A549 (cell line): ENCODE measurements at regions not wholly inside any gene's neighbourhood (a gene's known extent, or its start where the extent isn't known, plus 50 kb on each side); places are given as distances from the start of the nearest gene placed in this dataset.
A peak's percentile ranks its signal among the peaks of the same experiment; 100 is the strongest.

Source experiments
- ATAC-seq, 2 experiments: fragments of 200-7000 bp in 1 of 2; fragments of >200 bp in 1 of 2; cut with Nextera tagmentation in 1 of 2; cut with Tn5 transposase in 1 of 2; 3 replicates each; pipeline versions ENCODE4 v1.8.0 to v1.9.1; 2018 to 2020; ENCODE audit warnings: mild to moderate bottlenecking in 1 of 2, moderate library complexity in 1 of 2
- CTCF ChIA-PET: fragments of 300-600 bp; sonication (Branson Sonifier 250); formaldehyde crosslinking; extraction: SDS; loops from one replicate; lab custom pipeline; 2021; ENCODE audit warnings: antibody characterized with exemption, inconsistent platforms; lab: Yijun Ruan, JAX
- POLR2A ChIA-PET: fragments of 350-600 bp; formaldehyde crosslinking; extraction: SDS; loops from one replicate; lab custom pipeline; 2021; ENCODE audit warnings: antibody characterized with exemption, inconsistent platforms; lab: Yijun Ruan, JAX
- DNase-seq, 2 experiments: peaks; one replicate each; pipeline versions ENCODE4 v3.0.0 to v3.0.0-alpha.2; 2011 to 2016; ENCODE audit warnings: low read depth in 1 of 2, low spot score in 1 of 2
- FAIRE-seq: peaks from 2 replicates; lab custom pipeline; 2011; peaks lifted over from hg19 to GRCh38; lab: Jason Lieb, UNC
- H3K27ac ChIP-seq, 2 experiments: fragments of >200 bp; sonication (Bioruptor Twin); formaldehyde crosslinking; 3 replicates each; pipeline ENCODE4 v1.5.1; 2016 to 2017
- H3K4me1 ChIP-seq: fragments of >200 bp; sonication (Bioruptor Twin); formaldehyde crosslinking; 3 replicates; pipeline ENCODE4 v1.6.1; 2016
- H3K4me2 ChIP-seq: fragments of >200 bp; sonication (Bioruptor Twin); formaldehyde crosslinking; 3 replicates; pipeline ENCODE4 v1.6.1; 2016
- H3K4me3 ChIP-seq: fragments of >200 bp; sonication (Bioruptor Twin); formaldehyde crosslinking; 3 replicates; pipeline ENCODE4 v1.5.1; 2016
- H3K9me3 ChIP-seq: fragments of >200 bp; sonication (Bioruptor Twin); formaldehyde crosslinking; 3 replicates; pipeline ENCODE4 v1.6.1; 2016
- ATOH8 ChIP-seq: fragments of 250-450 bp; sonication (Bioruptor Pico); IDR thresholded peaks from 2 replicates; pipeline ENCODE4 v1.5.0; 2020; ENCODE audit warnings: low read depth, mild to moderate bottlenecking, moderate library complexity
- BHLHE40 ChIP-seq: IDR thresholded peaks from 2 replicates; pipeline ENCODE4 v1.6.1; 2012; ENCODE audit warnings: low read depth, low read length, inconsistent platforms
- CHD2 ChIP-seq: fragments of 150-350 bp; IDR thresholded peaks from 2 replicates; pipeline ENCODE4 v1.6.1; 2014; ENCODE audit warnings: low read length; ENCODE audit not compliant: partially characterized antibody
- CHD4 ChIP-seq: fragments of 200-600 bp; sonication (generic); IDR thresholded peaks from 2 replicates; pipeline ENCODE4 v1.6.1; 2016; ENCODE audit warnings: antibody characterized with exemption, mild to moderate bottlenecking, borderline replicate concordance
- E2F6 ChIP-seq: IDR thresholded peaks from 2 replicates; pipeline ENCODE4 v1.6.1; 2012; ENCODE audit warnings: low read depth, borderline replicate concordance
- EHF ChIP-seq: fragments of 250-450 bp; sonication (Bioruptor Pico); IDR thresholded peaks from 2 replicates; pipeline ENCODE4 v1.5.0; 2020; ENCODE audit warnings: mild to moderate bottlenecking
- EP300 ChIP-seq, 2 experiments: fragments of >200 bp; sonication (Bioruptor Twin); formaldehyde crosslinking; IDR thresholded peaks; 2 replicates in 1 of 2; 3 replicates in 1 of 2; pipeline ENCODE4 v1.6.1; 2016 to 2017
- FOSB ChIP-seq: fragments of 250-450 bp; sonication (Bioruptor Pico); IDR thresholded peaks from 2 replicates; pipeline ENCODE4 v1.5.0; 2020; ENCODE audit warnings: mild to moderate bottlenecking, moderate library complexity
- FOXS1 ChIP-seq: fragments of 250-450 bp; sonication (Bioruptor Pico); IDR thresholded peaks from 2 replicates; pipeline ENCODE4 v1.5.0; 2020; ENCODE audit warnings: mild to moderate bottlenecking, moderate library complexity
- GATA3 ChIP-seq: IDR thresholded peaks from 2 replicates; pipeline ENCODE4 v1.6.1; 2012; ENCODE audit warnings: borderline replicate concordance
- HDAC2 ChIP-seq: fragments of 200-600 bp; sonication (generic); IDR thresholded peaks from 2 replicates; pipeline ENCODE4 v1.6.1; 2016
- HEYL ChIP-seq: fragments of 250-450 bp; sonication (Bioruptor Pico); IDR thresholded peaks from 2 replicates; pipeline ENCODE4 v1.8.0; 2021; ENCODE audit warnings: mild to moderate bottlenecking, moderate library complexity
- HMGXB4 ChIP-seq: fragments of 250-450 bp; sonication (Bioruptor Pico); IDR thresholded peaks from 2 replicates; pipeline ENCODE4 v1.5.0; 2021; ENCODE audit warnings: mild to moderate bottlenecking, moderate library complexity, borderline replicate concordance
- HOXB13 ChIP-seq: fragments of 250-450 bp; sonication (Bioruptor Pico); IDR thresholded peaks from 2 replicates; pipeline ENCODE4 v1.5.0; 2020; ENCODE audit warnings: low read depth, mild to moderate bottlenecking, moderate library complexity
- HOXB5 ChIP-seq: fragments of 250-450 bp; sonication (Bioruptor Pico); IDR thresholded peaks from 2 replicates; pipeline ENCODE4 v1.5.0; 2020; ENCODE audit warnings: mild to moderate bottlenecking, moderate library complexity
- JUN ChIP-seq, 2 experiments: fragments of >200 bp; sonication (Bioruptor Twin); formaldehyde crosslinking; IDR thresholded peaks; 2 replicates in 1 of 2; 3 replicates in 1 of 2; pipeline ENCODE4 v1.6.1; 2016 to 2017
- KDM5A ChIP-seq: fragments of 200-600 bp; sonication (generic); IDR thresholded peaks from 2 replicates; pipeline ENCODE4 v1.6.1; 2016; ENCODE audit warnings: antibody characterized with exemption, mild to moderate bottlenecking
- MAFK ChIP-seq: fragments of 450-650 bp; IDR thresholded peaks from 2 replicates; pipeline ENCODE4 v1.6.1; 2014; ENCODE audit not compliant: partially characterized antibody
- MAZ ChIP-seq: fragments of 150-350 bp; IDR thresholded peaks from 2 replicates; pipeline ENCODE4 v1.6.1; 2014; ENCODE audit warnings: antibody characterized with exemption, low read depth, low read length, borderline replicate concordance
- NPAS2 ChIP-seq: fragments of 250-450 bp; sonication (Bioruptor Pico); IDR thresholded peaks from 2 replicates; pipeline ENCODE4 v1.8.0; 2022; ENCODE audit warnings: mild to moderate bottlenecking, moderate library complexity, borderline replicate concordance
- PBX3 ChIP-seq: IDR thresholded peaks from 2 replicates; pipeline ENCODE4 v1.6.1; 2012
- PHF8 ChIP-seq: fragments of 200-600 bp; sonication (generic); IDR thresholded peaks from 2 replicates; pipeline ENCODE4 v1.6.1; 2016; ENCODE audit warnings: low read depth, mild to moderate bottlenecking, antibody characterized with exemption, moderate library complexity, borderline replicate concordance
- POLR2A ChIP-seq: IDR thresholded peaks from 2 replicates; pipeline ENCODE4 v1.6.1; 2012; ENCODE audit warnings: mild to moderate bottlenecking, low read length
- RARB ChIP-seq: fragments of 250-450 bp; sonication (Bioruptor Pico); IDR thresholded peaks from 2 replicates; pipeline ENCODE4 v1.8.0; 2021; ENCODE audit warnings: mild to moderate bottlenecking, moderate library complexity
- RFX5 ChIP-seq: fragments of 450-650 bp; IDR thresholded peaks from 2 replicates; pipeline ENCODE4 v1.7.1; 2014; ENCODE audit warnings: antibody characterized with exemption, mild to moderate bottlenecking, moderate library complexity
- SREBF2 ChIP-seq: fragments of 450-650 bp; IDR thresholded peaks from 2 replicates; pipeline ENCODE4 v1.6.1; 2014; ENCODE audit warnings: mild to moderate bottlenecking, moderate library complexity
- TFCP2L1 ChIP-seq: fragments of 250-450 bp; sonication (Bioruptor Pico); IDR thresholded peaks from 2 replicates; pipeline ENCODE4 v1.5.0; 2021; ENCODE audit warnings: mild to moderate bottlenecking
- TP53 ChIP-seq: fragments of 250-450 bp; sonication (Bioruptor Pico); IDR thresholded peaks from 2 replicates; pipeline ENCODE4 v1.5.0; 2021; ENCODE audit warnings: mild to moderate bottlenecking, moderate library complexity
- ZFP36 ChIP-seq: fragments of 450-650 bp; IDR thresholded peaks from 2 replicates; pipeline ENCODE4 v1.6.1; 2014; ENCODE audit warnings: borderline replicate concordance; ENCODE audit not compliant: partially characterized antibody
- ZSCAN20 ChIP-seq: fragments of 250-450 bp; sonication (Bioruptor Pico); IDR thresholded peaks from 2 replicates; pipeline ENCODE4 v1.8.0; 2022; ENCODE audit warnings: mild to moderate bottlenecking, moderate library complexity
- whole genome bisulfite sequencing: methylation state at CpG from one replicate; pipeline ENCODE4 v1.1.6; 2017; ENCODE audit errors: missing lambda C conversion rate; 5-methylcytosine and 5-hydroxymethylcytosine counted together
- TF ChIP-seq, protein P1 (sequence below): fragments of >200 bp; sonication (Bioruptor Twin); formaldehyde crosslinking; IDR thresholded peaks from 2 replicates; pipeline ENCODE4 v1.6.1; 2016
- TF ChIP-seq, protein P2 (sequence below): fragments of 450-650 bp; IDR thresholded peaks from 2 replicates; pipeline ENCODE4 v1.6.1; 2014; ENCODE audit warnings: antibody characterized with exemption

DNA sequence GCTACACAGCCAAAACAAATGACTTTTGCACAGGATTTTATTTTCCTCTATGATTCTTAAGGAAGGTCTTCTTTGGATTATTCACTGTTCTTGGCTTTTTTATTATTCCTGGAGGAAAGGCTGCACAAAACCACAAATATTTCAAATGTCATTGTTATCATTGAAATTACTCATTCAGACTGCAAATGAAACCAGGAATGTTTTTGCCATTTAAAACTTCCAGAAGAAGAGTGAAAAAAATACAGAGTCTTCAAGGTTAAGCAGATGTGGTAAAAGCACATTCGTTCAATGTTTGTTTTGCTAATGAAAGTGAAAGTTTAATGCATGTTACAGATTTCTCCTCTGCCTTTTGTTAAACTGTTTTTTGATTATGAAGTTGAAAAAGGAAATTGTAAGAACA, 238.2 kb downstream of the TLE4 start:
- WGBS: 5% methylated on average over 1 of the region's 1 CpG
- CTCF ChIA-PET: no interaction called here
- Histone ChIP-seq H3K4me2 (peak overlapping the region; percentile 50), H3K9me3 (no peaks in the 10 kb centered on the region), H3K4me1 (peaks cover 18% of the 10 kb centered on the region; the same call in 2 of the 3 replicates), H3K27ac (no peak overlapping the region), H3K4me3 (no peak overlapping the region)
- ATAC-seq: no peak
- POLR2A ChIA-PET: no interaction called here
- peak; percentile 39 for FAIRE-seq
- peak in 1 of 2 experiments; percentile 5 for DNase-seq
- TF ChIP-seq HOXB5 (CRISPR knock-in tag) (no peak), HMGXB4 (CRISPR knock-in tag) (no peak), FOXS1 (CRISPR knock-in tag) (no peak), HOXB13 (no peak), RFX5 (no peak), HDAC2 (no peak), MAFK (no peak), PHF8 (no peak), JUN (IDR thresholded peaks at IDR 0.05) (no peak), CHD4 (no peak), TP53 (CRISPR knock-in tag) (no peak), PBX3 (no peak), BHLHE40 (no peak), ATOH8 (CRISPR knock-in tag) (no peak), NPAS2 (CRISPR knock-in tag) (no peak), POLR2A (no peak), CHD2 (no peak), ZFP36 (no peak), FOSB (CRISPR knock-in tag) (no peak)
- TF ChIP-seq, protein P1, sequence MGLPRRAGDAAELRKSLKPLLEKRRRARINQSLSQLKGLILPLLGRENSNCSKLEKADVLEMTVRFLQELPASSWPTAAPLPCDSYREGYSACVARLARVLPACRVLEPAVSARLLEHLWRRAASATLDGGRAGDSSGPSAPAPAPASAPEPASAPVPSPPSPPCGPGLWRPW: no peak

DNA sequence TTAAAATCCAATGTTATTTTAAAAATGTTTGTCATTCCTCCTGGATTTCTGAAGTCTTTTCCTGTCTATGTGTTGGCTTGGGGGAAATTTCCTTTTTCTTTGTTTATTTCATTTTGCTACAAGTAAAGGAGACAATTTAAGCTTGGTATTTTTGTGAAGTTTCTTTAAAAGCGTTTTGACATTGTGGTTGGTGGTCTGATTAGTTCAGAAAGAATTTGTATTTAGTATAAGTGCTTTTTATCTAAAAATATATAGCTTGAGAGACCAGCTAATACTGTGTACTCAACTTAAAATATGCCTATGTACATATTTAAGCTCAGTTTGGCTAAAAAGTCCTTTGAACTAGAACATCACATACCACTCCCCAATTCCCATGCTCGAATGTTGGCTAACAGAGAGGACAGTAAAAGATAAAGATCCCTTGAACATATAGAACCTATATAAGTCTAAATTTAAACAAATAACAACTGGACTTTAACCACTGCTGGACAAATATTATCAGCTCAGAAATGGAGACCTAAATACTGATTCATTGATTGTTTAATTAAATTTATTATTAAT, 237.6 kb downstream of the TLE4 start:
- Histone ChIP-seq H3K9me3 (no peaks in the 10 kb centered on the region), H3K27ac (no peak overlapping the region), H3K4me2 (peak overlapping the region; percentile 50), H3K4me1 (peaks cover 18% of the 10 kb centered on the region; the same call in 2 of the 3 replicates), H3K4me3 (no peak overlapping the region)
- ChIA-PET CTCF (interaction anchor here (0.6 kb wide), 1 partner anchor 67 kb away, joined by 3 read pairs; no protein-coding TSS in a partner anchor), POLR2A (no interaction called here)
- FAIRE-seq (no peak), ATAC-seq (no peak), DNase-seq (no peak)
- WGBS: 44% methylated on average over 2 of the region's 2 CpGs
- TF ChIP-seq TFCP2L1: no peak
- no peak for TF ChIP-seq PHF8
- TF ChIP-seq KDM5A: no peak
- no peak for TF ChIP-seq MAZ
- no peak for TF ChIP-seq BHLHE40
- no peak for TF ChIP-seq EHF (CRISPR knock-in tag)
- TF ChIP-seq SREBF2: no peak
- no peak for TF ChIP-seq E2F6
- TF ChIP-seq, protein P1: no peak
- TF ChIP-seq GATA3: no peak
- TF ChIP-seq HMGXB4 (CRISPR knock-in tag): no peak
- TF ChIP-seq, protein P2, sequence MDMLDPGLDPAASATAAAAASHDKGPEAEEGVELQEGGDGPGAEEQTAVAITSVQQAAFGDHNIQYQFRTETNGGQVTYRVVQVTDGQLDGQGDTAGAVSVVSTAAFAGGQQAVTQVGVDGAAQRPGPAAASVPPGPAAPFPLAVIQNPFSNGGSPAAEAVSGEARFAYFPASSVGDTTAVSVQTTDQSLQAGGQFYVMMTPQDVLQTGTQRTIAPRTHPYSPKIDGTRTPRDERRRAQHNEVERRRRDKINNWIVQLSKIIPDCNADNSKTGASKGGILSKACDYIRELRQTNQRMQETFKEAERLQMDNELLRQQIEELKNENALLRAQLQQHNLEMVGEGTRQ: no peak
- TF ChIP-seq ZSCAN20: no peak
- TF ChIP-seq EP300 (IDR thresholded peaks at IDR 0.05): no peak
- TF ChIP-seq HEYL: no peak
- no peak for TF ChIP-seq RARB (CRISPR knock-in tag)
